ENCODE measurements at regions not wholly inside any gene's neighbourhood (a gene's known extent, or its start where the extent isn't known, plus 50 kb on each side); places are given as distances from the start of the nearest gene placed in this dataset.

- H3K4me1 ChIP-seq (ENCODE audit: control insufficient read depth, extremely low read depth, insufficient read depth, low read length): peaks cover 5% of the 10 kb centered on the region
- no peak overlapping the region for H3K4me3 ChIP-seq (replicated peaks in 1 of 4; ENCODE audit: control extremely low read depth in 1 of 4, insufficient read depth in 1 of 4, low read depth in 3 of 4, low read length in 4 of 4)
- H3K27ac ChIP-seq (ENCODE audit: insufficient read depth, low read length): no peak overlapping the region
- H3K9ac ChIP-seq (ENCODE audit: insufficient read depth, low read length): no peak overlapping the region
- H3K79me2 ChIP-seq (ENCODE audit: control insufficient read depth, insufficient read depth, low read length): no peaks in the 10 kb centered on the region
- no peak overlapping the region for H2AFZ ChIP-seq (ENCODE audit: low read length)
- no peak for TF ChIP-seq CTCF (conservative IDR thresholded peaks at IDR 0.05 in 1 of 2, IDR thresholded peaks at IDR 0.05 in 1 of 2; ENCODE audit: low read depth in 1 of 2, low read length in 2 of 2)
- no peak for TF ChIP-seq EZH2 (IDR thresholded peaks at IDR 0.05; ENCODE audit: low read length, missing control alignments)
- H3K4me2 ChIP-seq (ENCODE audit: extremely low read depth, insufficient read depth, low read length): no peak overlapping the region
- no peaks in the 10 kb centered on the region for H3K9me3 ChIP-seq (ENCODE audit: control insufficient read depth, insufficient read depth, low read depth, low read length)
- no peak for DNase-seq (ENCODE audit: low read depth in 2 of 2)
- H4K20me1 ChIP-seq (ENCODE audit: control insufficient read depth, extremely low read depth, insufficient read depth, low read length): no peaks in the 10 kb centered on the region
- no peaks in the 10 kb centered on the region for H3K36me3 ChIP-seq (ENCODE audit: control insufficient read depth, insufficient read depth, low read length)
- H3K27me3 ChIP-seq (ENCODE audit: control insufficient read depth, insufficient read depth, low read length): no peaks in the 10 kb centered on the region
Measured at GRCh38 chr15:70248116-70249025, 150.7 kb upstream of the TLE3 start.

GRCh38 chr15:70247281-70247680 lies 149.6 kb upstream of the TLE3 start:
- no peak for DNase-seq (ENCODE audit: low read depth in 2 of 2)

More at GRCh38 chr15:70247281-70247680, 149.6 kb upstream of the TLE3 start:
- Histone ChIP-seq H3K36me3 (ENCODE audit: control insufficient read depth, insufficient read depth, low read length) (no peaks in the 10 kb centered on the region), H3K4me1 (ENCODE audit: control insufficient read depth, extremely low read depth, insufficient read depth, low read length) (peaks cover 5% of the 10 kb centered on the region), H4K20me1 (ENCODE audit: control insufficient read depth, extremely low read depth, insufficient read depth, low read length) (no peaks in the 10 kb centered on the region), H3K27ac (ENCODE audit: insufficient read depth, low read length) (no peak overlapping the region), H3K27me3 (ENCODE audit: control insufficient read depth, insufficient read depth, low read length) (no peaks in the 10 kb centered on the region), H2AFZ (ENCODE audit: low read length) (no peak overlapping the region), H3K4me2 (ENCODE audit: extremely low read depth, insufficient read depth, low read length) (no peak overlapping the region), H3K79me2 (ENCODE audit: control insufficient read depth, insufficient read depth, low read length) (no peaks in the 10 kb centered on the region), H3K9ac (ENCODE audit: insufficient read depth, low read length) (no peak overlapping the region), H3K9me3 (ENCODE audit: control insufficient read depth, insufficient read depth, low read depth, low read length) (no peaks in the 10 kb centered on the region), H3K4me3 (replicated peaks in 1 of 4; ENCODE audit: control extremely low read depth in 1 of 4, insufficient read depth in 1 of 4, low read depth in 3 of 4, low read length in 4 of 4) (no peak overlapping the region)
- TF ChIP-seq CTCF (conservative IDR thresholded peaks at IDR 0.05 in 1 of 2, IDR thresholded peaks at IDR 0.05 in 1 of 2; ENCODE audit: low read depth in 1 of 2, low read length in 2 of 2) (no peak), EZH2 (IDR thresholded peaks at IDR 0.05; ENCODE audit: low read length, missing control alignments) (no peak)
